ENCODE measurements at regions not wholly inside any gene's neighbourhood (a gene's known extent, or its start where the extent isn't known, plus 50 kb on each side); places are given as distances from the start of the nearest gene placed in this dataset.

- no peak for TF ChIP-seq CTCF (IDR thresholded peaks at IDR 0.05)
- TF ChIP-seq POLR2AphosphoS5 (IDR thresholded peaks at IDR 0.05; ENCODE audit: insufficient read depth in 1 of 2, low read depth in 1 of 2), result no peak
- no peak for TF ChIP-seq POLR2A (IDR thresholded peaks at IDR 0.05)
Observed at GRCh38 chr1:87262688-87263087, 66.0 kb upstream of the LMO4 start.
